Cardiac muscle cell (in vitro differentiated cells and primary cell): ENCODE measurements at regions not wholly inside any gene's neighbourhood (a gene's known extent, or its start where the extent isn't known, plus 50 kb on each side); places are given as distances from the start of the nearest gene placed in this dataset.

ENCODE experiments used
- DNase-seq, 2 donors: peaks; one replicate each; pipeline versions ENCODE4 v3.0.0 to v3.0.0-alpha.2; 2010 to 2017; ENCODE audit warnings: low read depth in 1 of 2, low spot score in 1 of 2
- H3K27ac ChIP-seq: fragments of 200-600 bp; sonication (generic); 2 replicates; pipeline ENCODE4 v1.5.1; 2016
- H3K27me3 ChIP-seq: fragments of 200-600 bp; sonication (generic); 2 replicates; pipeline ENCODE4 v1.6.0; 2016; ENCODE audit warnings: control low read depth
- H3K36me3 ChIP-seq: fragments of 200-600 bp; sonication (generic); 2 replicates; pipeline ENCODE4 v1.5.1; 2016; ENCODE audit warnings: control low read depth
- H3K4me1 ChIP-seq: fragments of 200-600 bp; sonication (generic); 2 replicates; pipeline ENCODE4 v1.8.1; 2017; ENCODE audit warnings: low read depth, mild to moderate bottlenecking, mixed run types
- H3K4me3 ChIP-seq: fragments of 200-600 bp; sonication (generic); 2 replicates; pipeline ENCODE4 v1.5.1; 2016; ENCODE audit warnings: mild to moderate bottlenecking
- H3K9me3 ChIP-seq: fragments of 200-600 bp; sonication (generic); 2 replicates; pipeline ENCODE4 v1.5.1; 2017; ENCODE audit warnings: low read depth, mild to moderate bottlenecking, control low read depth
- CTCF ChIP-seq: IDR thresholded peaks from 2 replicates; pipeline ENCODE4 v1.5.1; 2012; ENCODE audit warnings: low read depth, mild to moderate bottlenecking, low read length

DNA sequence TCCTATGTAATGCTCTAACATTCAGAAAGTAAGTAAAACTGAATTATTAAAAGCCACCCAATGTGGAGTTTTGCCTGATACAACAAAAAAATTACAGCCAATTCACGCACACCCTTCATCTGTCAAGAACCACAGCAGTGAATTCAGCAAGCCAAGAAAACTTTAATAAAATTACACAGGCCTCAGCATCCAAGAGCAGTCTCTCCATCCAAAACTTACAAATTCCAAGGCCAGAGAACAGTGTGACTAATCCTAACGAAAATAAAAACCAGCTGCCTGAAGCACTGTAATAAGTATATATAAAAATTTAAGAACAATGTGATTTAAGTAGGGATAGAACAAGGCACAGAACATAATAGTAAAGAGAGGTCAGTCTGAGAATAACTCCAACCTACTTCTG lies 54.2 kb downstream of the SIX6 start:
- no peaks in the 10 kb centered on the region for H3K27me3 ChIP-seq
- H3K4me3 ChIP-seq: no peak overlapping the region
- no peaks in the 10 kb centered on the region for H3K9me3 ChIP-seq
- no peak for TF ChIP-seq CTCF
- no peaks in the 10 kb centered on the region for H3K36me3 ChIP-seq
- DNase-seq: peak in 1 of 2 donors; percentile 17
- H3K4me1 ChIP-seq: no peaks in the 10 kb centered on the region
- no peak overlapping the region for H3K27ac ChIP-seq

- Histone ChIP-seq H3K36me3 (no peaks in the 10 kb centered on the region), H3K27ac (no peak overlapping the region), H3K27me3 (no peaks in the 10 kb centered on the region), H3K4me3 (no peak overlapping the region), H3K4me1 (no peaks in the 10 kb centered on the region), H3K9me3 (no peaks in the 10 kb centered on the region)
- TF ChIP-seq CTCF: no peak
- peak in 1 of 2 donors; percentile 81 for DNase-seq
These were observed 56.3 kb downstream of the SIX6 start for GRCh38 chr14:60565211-60565610.

- no peak for TF ChIP-seq CTCF
- Histone ChIP-seq H3K4me3 (no peak overlapping the region), H3K27ac (no peak overlapping the region), H3K9me3 (no peaks in the 10 kb centered on the region), H3K4me1 (no peaks in the 10 kb centered on the region), H3K36me3 (no peaks in the 10 kb centered on the region), H3K27me3 (no peaks in the 10 kb centered on the region)
- peak in 1 of 2 donors; percentile 7 for DNase-seq
These were observed 57.2 kb downstream of the SIX6 start for GRCh38 chr14:60566101-60566500.

DNA sequence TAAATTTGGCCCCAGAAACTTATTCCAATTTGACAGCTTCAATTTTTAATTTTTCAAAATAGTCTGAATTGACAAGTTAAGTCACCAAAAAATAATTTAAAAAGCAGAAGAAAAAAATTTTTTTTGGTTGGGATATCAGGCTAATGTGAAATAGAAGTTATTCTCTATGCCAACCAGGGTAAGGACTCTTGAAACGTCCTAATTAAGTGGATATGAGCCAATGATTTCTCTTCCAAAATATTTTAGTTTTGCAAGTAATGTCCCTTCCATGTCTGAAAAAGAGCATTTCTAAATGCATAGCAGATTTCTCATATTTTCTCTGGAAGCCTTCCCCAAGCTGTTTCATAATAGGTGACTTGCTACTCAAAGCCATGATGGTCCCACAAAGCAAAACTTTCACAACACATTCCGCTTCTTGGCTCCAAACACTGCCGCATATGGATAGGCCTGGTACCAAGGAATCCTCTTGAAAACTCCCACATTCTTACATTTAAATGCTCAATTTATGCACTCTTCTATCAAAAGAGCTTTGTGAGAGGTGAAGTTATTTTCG lies 65.1 kb downstream of the SIX6 start:
- no peaks in the 10 kb centered on the region for H3K27me3 ChIP-seq
- TF ChIP-seq CTCF: no peak
- no peaks in the 10 kb centered on the region for H3K36me3 ChIP-seq
- H3K4me3 ChIP-seq: no peak overlapping the region
- H3K4me1 ChIP-seq: no peaks in the 10 kb centered on the region
- peak in 1 of 2 donors; percentile 80 for DNase-seq
- no peak overlapping the region for H3K27ac ChIP-seq
- H3K9me3 ChIP-seq: no peaks in the 10 kb centered on the region

GRCh38 chr14:60575008-60575407 lies 66.1 kb downstream of the SIX6 start:
- no peaks in the 10 kb centered on the region for H3K36me3 ChIP-seq
- DNase-seq: no peak
- H3K4me1 ChIP-seq: no peaks in the 10 kb centered on the region
- H3K27me3 ChIP-seq: no peaks in the 10 kb centered on the region
- no peaks in the 10 kb centered on the region for H3K9me3 ChIP-seq
- no peak for TF ChIP-seq CTCF
- no peak overlapping the region for H3K4me3 ChIP-seq
- no peak overlapping the region for H3K27ac ChIP-seq

GRCh38 chr14:60585676-60586075 lies 63.6 kb downstream of the SIX1 start:
- TF ChIP-seq CTCF: no peak
- DNase-seq: no peak
- Histone ChIP-seq H3K27me3 (no peaks in the 10 kb centered on the region), H3K9me3 (no peaks in the 10 kb centered on the region), H3K4me3 (no peak overlapping the region), H3K4me1 (no peaks in the 10 kb centered on the region), H3K36me3 (no peaks in the 10 kb centered on the region), H3K27ac (no peak overlapping the region)
